ENCODE measurements at regions not wholly inside any gene's neighbourhood (a gene's known extent, or its start where the extent isn't known, plus 50 kb on each side); places are given as distances from the start of the nearest gene placed in this dataset.

DNA sequence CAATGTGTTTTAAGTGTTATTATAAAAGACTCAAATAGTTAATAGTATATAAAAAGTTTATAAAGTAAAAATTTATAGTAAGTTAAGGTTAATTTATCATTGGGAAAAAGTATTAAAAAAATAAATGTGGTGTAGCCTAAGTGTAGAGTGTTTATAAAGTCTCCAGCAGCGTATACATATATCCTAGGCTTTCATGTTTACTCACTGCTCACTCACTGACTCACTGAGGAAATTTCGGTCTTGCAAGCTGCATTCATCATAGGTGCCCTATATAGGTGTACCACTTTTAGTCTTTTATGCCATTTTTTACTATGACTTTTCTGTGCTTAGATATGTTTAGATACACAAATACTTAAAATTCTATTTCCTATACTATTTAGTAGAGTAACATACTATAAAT is 866.0 kb downstream of the CBLN2 start:
- H3K4me3 ChIP-seq (replicated peaks; ENCODE audit: low read depth, low read length), result no peak overlapping the region
- DNase-seq (ENCODE audit: low read depth), result no peak
- TF ChIP-seq, protein P1, sequence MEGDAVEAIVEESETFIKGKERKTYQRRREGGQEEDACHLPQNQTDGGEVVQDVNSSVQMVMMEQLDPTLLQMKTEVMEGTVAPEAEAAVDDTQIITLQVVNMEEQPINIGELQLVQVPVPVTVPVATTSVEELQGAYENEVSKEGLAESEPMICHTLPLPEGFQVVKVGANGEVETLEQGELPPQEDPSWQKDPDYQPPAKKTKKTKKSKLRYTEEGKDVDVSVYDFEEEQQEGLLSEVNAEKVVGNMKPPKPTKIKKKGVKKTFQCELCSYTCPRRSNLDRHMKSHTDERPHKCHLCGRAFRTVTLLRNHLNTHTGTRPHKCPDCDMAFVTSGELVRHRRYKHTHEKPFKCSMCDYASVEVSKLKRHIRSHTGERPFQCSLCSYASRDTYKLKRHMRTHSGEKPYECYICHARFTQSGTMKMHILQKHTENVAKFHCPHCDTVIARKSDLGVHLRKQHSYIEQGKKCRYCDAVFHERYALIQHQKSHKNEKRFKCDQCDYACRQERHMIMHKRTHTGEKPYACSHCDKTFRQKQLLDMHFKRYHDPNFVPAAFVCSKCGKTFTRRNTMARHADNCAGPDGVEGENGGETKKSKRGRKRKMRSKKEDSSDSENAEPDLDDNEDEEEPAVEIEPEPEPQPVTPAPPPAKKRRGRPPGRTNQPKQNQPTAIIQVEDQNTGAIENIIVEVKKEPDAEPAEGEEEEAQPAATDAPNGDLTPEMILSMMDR (IDR thresholded peaks at IDR 0.05; ENCODE audit: low read length, missing control alignments), result no peak

DNA sequence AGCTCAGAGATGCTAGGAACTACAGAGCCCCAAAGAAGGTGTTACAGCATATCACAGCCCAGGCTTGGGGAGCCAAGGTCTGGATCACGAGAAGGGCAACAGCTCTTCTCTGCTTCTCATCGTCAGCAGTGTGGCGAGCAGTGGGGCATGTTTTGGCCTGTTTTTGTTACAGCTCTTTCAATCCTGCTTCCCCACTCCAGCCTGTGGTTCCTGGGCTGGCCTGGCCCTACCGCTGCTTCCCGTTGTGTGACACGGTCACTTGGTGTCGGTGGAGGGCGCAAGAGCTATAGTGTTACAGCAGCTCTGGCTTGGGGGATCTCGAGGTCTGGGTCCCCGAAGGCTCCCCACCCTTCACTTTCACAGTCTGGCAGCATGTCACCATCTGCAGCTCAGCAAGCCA is 870.2 kb downstream of the CBLN2 start:
- DNase-seq (ENCODE audit: low read depth), result no peak
- TF ChIP-seq, protein P1 (IDR thresholded peaks at IDR 0.05; ENCODE audit: low read length, missing control alignments), result no peak
- no peak overlapping the region for H3K4me3 ChIP-seq (replicated peaks; ENCODE audit: low read depth, low read length)

- H3K4me3 ChIP-seq (replicated peaks; ENCODE audit: low read depth, low read length), result no peak overlapping the region
- DNase-seq (ENCODE audit: low read depth), result no peak
- TF ChIP-seq, protein P1 (IDR thresholded peaks at IDR 0.05; ENCODE audit: low read length, missing control alignments), result no peak
Measured at GRCh38 chr18:71673498-71673897, 870.6 kb downstream of the CBLN2 start.

- DNase-seq (ENCODE audit: low read depth), result no peak
- no peak overlapping the region for H3K4me3 ChIP-seq (replicated peaks; ENCODE audit: low read depth, low read length)
- TF ChIP-seq, protein P1 (IDR thresholded peaks at IDR 0.05; ENCODE audit: low read length, missing control alignments), result no peak
Measured at GRCh38 chr18:71666481-71666880, 877.7 kb downstream of the CBLN2 start.

- peak; percentile 34 for DNase-seq (ENCODE audit: low read depth)
- H3K4me3 ChIP-seq (replicated peaks; ENCODE audit: low read depth, low read length), result no peak overlapping the region
- TF ChIP-seq, protein P1 (IDR thresholded peaks at IDR 0.05; ENCODE audit: low read length, missing control alignments), result no peak
Measured at GRCh38 chr18:71665131-71665530, 879.0 kb downstream of the CBLN2 start.

DNA sequence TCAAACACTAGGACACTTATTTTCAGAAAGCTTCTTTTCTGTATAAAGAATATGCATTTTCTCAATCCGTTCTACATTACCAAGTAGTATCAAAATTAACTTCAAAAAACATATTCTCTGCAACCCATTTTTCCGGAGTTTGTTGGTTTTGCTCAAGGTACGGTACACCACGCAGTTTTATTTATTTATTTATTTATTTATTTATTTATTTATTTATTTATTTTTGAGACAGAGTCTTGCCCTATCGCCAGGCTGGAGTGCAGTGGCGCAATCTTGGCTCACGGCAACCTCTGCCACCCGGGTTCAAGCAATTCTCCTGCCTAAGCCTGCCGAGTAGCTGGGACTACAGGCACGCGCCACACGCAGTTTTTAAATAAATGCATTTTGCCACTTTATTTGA is 900.3 kb downstream of the CBLN2 start:
- TF ChIP-seq, protein P1 (IDR thresholded peaks at IDR 0.05; ENCODE audit: low read length, missing control alignments), result no peak
- no peak for DNase-seq (ENCODE audit: low read depth)
- no peak overlapping the region for H3K4me3 ChIP-seq (replicated peaks; ENCODE audit: low read depth, low read length)

- no peak overlapping the region for H3K4me3 ChIP-seq (replicated peaks; ENCODE audit: low read depth, low read length)
- TF ChIP-seq, protein P1 (IDR thresholded peaks at IDR 0.05; ENCODE audit: low read length, missing control alignments), result no peak
- peak; percentile 27 for DNase-seq (ENCODE audit: low read depth)
Measured at GRCh38 chr18:71630696-71631095, 913.4 kb downstream of the CBLN2 start.
